DOHH2 (cell line): ENCODE measurements at regions not wholly inside any gene's neighbourhood (a gene's known extent, or its start where the extent isn't known, plus 50 kb on each side); places are given as distances from the start of the nearest gene placed in this dataset.

ENCODE experiments used
- H3F3A ChIP-seq: fragments of 200-600 bp; sonication (generic), shearing (Covaris generic); 2 replicates; pipeline ENCODE4 v1.6.0; 2016; ENCODE audit warnings: antibody characterized with exemption, mild to moderate bottlenecking; ENCODE audit not compliant: control insufficient read depth, insufficient read depth
- H3K27ac ChIP-seq: fragments of 200-600 bp; sonication (generic); 2 replicates; pipeline ENCODE4 v1.5.1; 2014; ENCODE audit warnings: low read depth, mild to moderate bottlenecking, low read length, moderate library complexity
- H3K27me3 ChIP-seq: fragments of 200-600 bp; sonication (generic); 2 replicates; pipeline ENCODE4 v1.6.1; 2014; ENCODE audit warnings: mild to moderate bottlenecking, low read length, mixed read lengths; ENCODE audit not compliant: control insufficient read depth
- H3K36me3 ChIP-seq: fragments of 200-600 bp; sonication (generic); 2 replicates; pipeline ENCODE4 v1.6.1; 2014; ENCODE audit warnings: mild to moderate bottlenecking, low read length, moderate library complexity, mixed read lengths; ENCODE audit not compliant: control insufficient read depth
- H3K4me1 ChIP-seq: fragments of 200-600 bp; sonication (generic); 2 replicates; pipeline ENCODE4 v1.6.1; 2014; ENCODE audit warnings: mild to moderate bottlenecking, low read length, mixed read lengths; ENCODE audit not compliant: control insufficient read depth
- H3K4me2 ChIP-seq: fragments of 200-600 bp; sonication (generic); 2 replicates; pipeline ENCODE4 v1.6.0; 2014; ENCODE audit warnings: mild to moderate bottlenecking, low read length, moderate library complexity
- H3K4me3 ChIP-seq: fragments of 200-600 bp; sonication (generic); 2 replicates; pipeline ENCODE4 v1.5.1; 2014; ENCODE audit warnings: mild to moderate bottlenecking, low read length, mixed read lengths
- H3K79me2 ChIP-seq: fragments of 200-600 bp; sonication (generic); 2 replicates; pipeline ENCODE4 v1.6.1; 2014; ENCODE audit warnings: mild to moderate bottlenecking, low read length, mixed read lengths; ENCODE audit not compliant: control insufficient read depth
- H3K9me2 ChIP-seq: fragments of 200-600 bp; sonication (generic); replicated peaks from 2 replicates; pipeline ENCODE4 v1.6.1; 2014; ENCODE audit warnings: mild to moderate bottlenecking, low read length, mixed read lengths; ENCODE audit not compliant: control insufficient read depth
- H3K9me3 ChIP-seq: fragments of 200-600 bp; sonication (generic); 2 replicates; pipeline ENCODE4 v1.6.1; 2014; ENCODE audit warnings: antibody characterized with exemption, low read length, mixed read lengths; ENCODE audit not compliant: control insufficient read depth, insufficient read depth
- H4K20me1 ChIP-seq: fragments of 200-600 bp; sonication (generic); 2 replicates; pipeline ENCODE4 v1.6.0; 2014; ENCODE audit warnings: low read depth, mild to moderate bottlenecking, antibody characterized with exemption, low read length, moderate library complexity; ENCODE audit not compliant: control insufficient read depth, insufficient read depth
- EZH2phosphoT487 ChIP-seq: fragments of 200-600 bp; sonication (generic); IDR thresholded peaks from 2 replicates; pipeline ENCODE4 v1.6.1; 2017; ENCODE audit warnings: borderline replicate concordance, mild to moderate bottlenecking, antibody characterized with exemption, low read length, moderate library complexity, mixed read lengths
- TF ChIP-seq, protein P1 (sequence below): fragments of 200-600 bp; sonication (generic); IDR thresholded peaks from one replicate; pipeline ENCODE4 v1.5.1; 2014; ENCODE audit warnings: antibody characterized with exemption, mild to moderate bottlenecking, low read depth, low read length; ENCODE audit not compliant: poor library complexity, severe bottlenecking

DNA sequence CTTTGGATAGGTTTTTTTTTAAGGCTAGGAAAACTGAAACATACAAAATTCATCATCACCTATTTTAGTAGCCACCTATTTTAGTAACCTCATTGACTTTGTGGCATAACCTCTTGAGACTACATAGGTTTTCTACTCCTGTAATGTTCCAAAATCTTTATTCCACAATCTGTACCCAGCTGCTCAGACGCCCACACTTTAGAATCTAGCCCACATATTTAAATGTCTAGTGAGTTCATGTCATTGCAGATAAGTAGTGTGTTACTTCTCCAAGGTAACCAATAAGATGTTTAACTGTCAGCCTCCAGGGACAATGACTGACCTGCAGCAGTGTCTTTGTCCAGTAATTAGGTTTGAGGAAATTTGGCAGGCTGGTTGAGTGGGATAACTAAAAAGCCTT lies 330.2 kb downstream of the MZT1 start:
- no peak overlapping the region for H3K4me2 ChIP-seq
- H3K4me1 ChIP-seq = no peaks in the 10 kb centered on the region
- TF ChIP-seq, protein P1, sequence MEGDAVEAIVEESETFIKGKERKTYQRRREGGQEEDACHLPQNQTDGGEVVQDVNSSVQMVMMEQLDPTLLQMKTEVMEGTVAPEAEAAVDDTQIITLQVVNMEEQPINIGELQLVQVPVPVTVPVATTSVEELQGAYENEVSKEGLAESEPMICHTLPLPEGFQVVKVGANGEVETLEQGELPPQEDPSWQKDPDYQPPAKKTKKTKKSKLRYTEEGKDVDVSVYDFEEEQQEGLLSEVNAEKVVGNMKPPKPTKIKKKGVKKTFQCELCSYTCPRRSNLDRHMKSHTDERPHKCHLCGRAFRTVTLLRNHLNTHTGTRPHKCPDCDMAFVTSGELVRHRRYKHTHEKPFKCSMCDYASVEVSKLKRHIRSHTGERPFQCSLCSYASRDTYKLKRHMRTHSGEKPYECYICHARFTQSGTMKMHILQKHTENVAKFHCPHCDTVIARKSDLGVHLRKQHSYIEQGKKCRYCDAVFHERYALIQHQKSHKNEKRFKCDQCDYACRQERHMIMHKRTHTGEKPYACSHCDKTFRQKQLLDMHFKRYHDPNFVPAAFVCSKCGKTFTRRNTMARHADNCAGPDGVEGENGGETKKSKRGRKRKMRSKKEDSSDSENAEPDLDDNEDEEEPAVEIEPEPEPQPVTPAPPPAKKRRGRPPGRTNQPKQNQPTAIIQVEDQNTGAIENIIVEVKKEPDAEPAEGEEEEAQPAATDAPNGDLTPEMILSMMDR = no peak
- no peak for TF ChIP-seq EZH2phosphoT487
- H3K4me3 ChIP-seq = no peak overlapping the region
- no peaks in the 10 kb centered on the region for H3K9me3 ChIP-seq
- no peaks in the 10 kb centered on the region for H4K20me1 ChIP-seq
- H3K79me2 ChIP-seq = no peaks in the 10 kb centered on the region
- H3K27me3 ChIP-seq = no peaks in the 10 kb centered on the region
- no peaks in the 10 kb centered on the region for H3K9me2 ChIP-seq
- no peaks in the 10 kb centered on the region for H3F3A ChIP-seq
- H3K36me3 ChIP-seq = no peaks in the 10 kb centered on the region
- H3K27ac ChIP-seq = no peak overlapping the region

DNA sequence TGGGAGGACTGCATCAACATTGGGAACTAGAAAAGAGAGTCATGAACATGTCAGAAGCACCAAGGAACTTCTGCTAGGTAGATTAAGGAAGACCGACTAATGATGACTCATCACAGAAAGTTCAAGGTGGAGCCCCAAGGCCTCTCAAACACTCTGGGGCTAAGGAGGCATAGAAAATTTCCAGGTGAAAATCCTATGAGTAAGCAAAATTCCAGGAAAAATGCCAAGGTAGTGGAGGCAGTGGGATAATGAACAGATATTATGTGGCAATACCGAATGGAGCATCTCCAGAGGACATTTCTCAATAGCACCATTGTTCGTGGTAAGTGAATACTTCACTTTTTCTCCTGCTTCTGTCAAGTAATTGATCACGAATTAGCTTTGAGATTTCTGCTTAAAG lies 336.5 kb downstream of the MZT1 start:
- H3K4me1 ChIP-seq = no peaks in the 10 kb centered on the region
- H3F3A ChIP-seq = no peaks in the 10 kb centered on the region
- H3K9me2 ChIP-seq = no peaks in the 10 kb centered on the region
- no peaks in the 10 kb centered on the region for H3K79me2 ChIP-seq
- no peaks in the 10 kb centered on the region for H3K27me3 ChIP-seq
- H3K36me3 ChIP-seq = no peaks in the 10 kb centered on the region
- no peak overlapping the region for H3K4me2 ChIP-seq
- H4K20me1 ChIP-seq = no peaks in the 10 kb centered on the region
- TF ChIP-seq, protein P1 = no peak
- no peak for TF ChIP-seq EZH2phosphoT487
- H3K9me3 ChIP-seq = no peaks in the 10 kb centered on the region
- H3K4me3 ChIP-seq = no peak overlapping the region
- H3K27ac ChIP-seq = no peak overlapping the region

DNA sequence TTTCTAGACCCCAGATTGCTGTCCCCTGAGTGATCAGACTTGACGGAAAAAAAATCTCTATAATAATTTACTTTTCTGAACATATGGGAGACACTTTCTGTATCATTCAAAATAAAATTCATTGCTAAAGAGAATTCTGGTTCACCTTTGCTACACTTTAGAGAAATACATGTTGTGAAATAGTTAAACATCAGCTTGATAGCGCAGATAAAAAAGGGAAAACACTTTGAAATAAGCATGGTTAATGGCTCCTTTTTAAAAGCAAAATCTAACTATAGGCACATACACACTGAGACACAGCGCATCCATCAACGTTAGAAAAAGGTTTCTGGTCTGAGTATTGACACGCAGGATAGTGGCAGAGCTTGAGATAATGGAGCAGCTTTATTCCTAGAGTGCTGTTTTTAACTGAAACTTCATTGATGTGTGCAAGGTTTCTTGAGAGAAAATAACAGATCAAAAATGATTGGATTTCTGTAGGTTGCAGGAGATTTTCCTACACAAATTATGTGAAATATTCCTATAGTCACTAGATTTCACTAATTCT lies 341.2 kb downstream of the MZT1 start:
- Histone ChIP-seq H3K36me3 (no peaks in the 10 kb centered on the region), H3F3A (no peaks in the 10 kb centered on the region), H3K4me2 (no peak overlapping the region), H3K4me1 (no peaks in the 10 kb centered on the region), H3K9me3 (no peaks in the 10 kb centered on the region), H3K9me2 (no peaks in the 10 kb centered on the region), H3K79me2 (no peaks in the 10 kb centered on the region), H3K27me3 (no peaks in the 10 kb centered on the region), H3K4me3 (no peak overlapping the region), H3K27ac (no peak overlapping the region), H4K20me1 (no peaks in the 10 kb centered on the region)
- TF ChIP-seq EZH2phosphoT487 = no peak
- TF ChIP-seq, protein P1 = no peak

DNA sequence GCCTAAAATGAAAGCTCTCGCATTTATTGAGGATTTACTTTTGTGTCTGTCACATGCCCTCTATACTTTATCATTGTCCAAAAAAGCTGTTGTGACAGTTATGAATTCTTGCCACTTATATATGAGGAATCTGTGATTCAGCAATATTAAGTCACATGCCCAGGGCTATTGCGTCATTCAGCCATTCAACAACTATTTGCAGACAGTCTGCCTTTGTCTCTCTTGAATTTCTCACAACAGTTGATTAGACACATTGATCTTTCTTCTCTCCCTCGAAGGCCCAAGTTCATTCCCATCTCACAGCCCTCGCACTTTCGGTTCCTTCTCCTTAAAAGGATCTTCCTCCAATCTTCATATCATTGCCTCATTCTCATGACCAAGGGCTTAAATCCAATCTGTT lies 342.6 kb downstream of the MZT1 start:
- Histone ChIP-seq H3K4me1 (no peaks in the 10 kb centered on the region), H3K27me3 (no peaks in the 10 kb centered on the region), H3K9me3 (no peaks in the 10 kb centered on the region), H4K20me1 (no peaks in the 10 kb centered on the region), H3K9me2 (no peaks in the 10 kb centered on the region), H3F3A (no peaks in the 10 kb centered on the region), H3K79me2 (no peaks in the 10 kb centered on the region), H3K36me3 (no peaks in the 10 kb centered on the region), H3K4me3 (no peak overlapping the region), H3K4me2 (no peak overlapping the region), H3K27ac (no peak overlapping the region)
- TF ChIP-seq EZH2phosphoT487 = no peak
- TF ChIP-seq, protein P1 = no peak
